Left ventricle myocardium inferior (tissue), 1 donor: ENCODE measurements at regions not wholly inside any gene's neighbourhood (a gene's known extent, or its start where the extent isn't known, plus 50 kb on each side); places are given as distances from the start of the nearest gene placed in this dataset.

ENCODE experiments used
- DNase-seq: peaks from one replicate; pipeline ENCODE4 v3.0.0-alpha.2; 2020
- H3K27ac ChIP-seq: fragments of 200-600 bp; replicated peaks from 2 replicates; pipeline ENCODE4 v1.8.0; 2021
- H3K27me3 ChIP-seq: fragments of 200-600 bp; 2 replicates; pipeline ENCODE4 v1.8.0; 2021; ENCODE audit warnings: low read depth
- H3K36me3 ChIP-seq: fragments of 200-600 bp; 2 replicates; pipeline ENCODE4 v1.8.0; 2021
- H3K4me1 ChIP-seq: fragments of 200-600 bp; 2 replicates; pipeline ENCODE4 v1.8.0; 2021
- H3K4me3 ChIP-seq: fragments of 200-600 bp; 2 replicates; pipeline ENCODE4 v1.8.0; 2021; ENCODE audit warnings: mild to moderate bottlenecking, moderate library complexity
- H3K9me3 ChIP-seq: fragments of 200-600 bp; replicated peaks from 2 replicates; pipeline ENCODE4 v1.8.0; 2021
- CTCF ChIP-seq: fragments of 200-600 bp; IDR thresholded peaks from 2 replicates; pipeline ENCODE4 v1.8.0; 2021; ENCODE audit warnings: antibody characterized with exemption, mild to moderate bottlenecking, borderline replicate concordance
- intact Hi-C: fragments of 100-400 bp; cut with micrococcal nuclease; formaldehyde crosslinking; loops from one replicate; pipeline ENCODE4 v1.11.0; 2022
- donor health status: DM: no; HTN: yes; CAD: no; lungs with severe emphysema.

GRCh38 chr18:8977701-8978100, 124.8 kb upstream of the NDUFV2 start:
- Histone ChIP-seq H3K4me3 (no peak overlapping the region), H3K27ac (no peak overlapping the region), H3K36me3 (no peaks in the 10 kb centered on the region), H3K9me3 (peaks cover 19% of the 10 kb centered on the region), H3K27me3 (peaks cover 3% of the 10 kb centered on the region), H3K4me1 (no peaks in the 10 kb centered on the region)
- DNase-seq: no peak
- intact Hi-C loops: no loop called here
- no peak for TF ChIP-seq CTCF

GRCh38 chr18:8978394-8978793, 124.1 kb upstream of the NDUFV2 start:
- no peak overlapping the region for H3K4me3 ChIP-seq
- intact Hi-C loops: no loop called here
- no peak for TF ChIP-seq CTCF
- no peaks in the 10 kb centered on the region for H3K36me3 ChIP-seq
- peaks cover 14% of the 10 kb centered on the region for H3K9me3 ChIP-seq
- peaks cover 3% of the 10 kb centered on the region for H3K27me3 ChIP-seq
- H3K4me1 ChIP-seq: no peaks in the 10 kb centered on the region
- no peak overlapping the region for H3K27ac ChIP-seq
- no peak for DNase-seq

- Histone ChIP-seq H3K36me3 (no peaks in the 10 kb centered on the region), H3K4me3 (no peak overlapping the region), H3K27me3 (peaks cover under 1% of the 10 kb centered on the region), H3K4me1 (no peaks in the 10 kb centered on the region), H3K9me3 (peaks cover 4% of the 10 kb centered on the region), H3K27ac (no peak overlapping the region)
- no peak for TF ChIP-seq CTCF
- DNase-seq: no peak
- intact Hi-C loops: no loop called here
These were observed 123.1 kb upstream of the NDUFV2 start for GRCh38 chr18:8979258-8979988.

- TF ChIP-seq CTCF: no peak
- intact Hi-C loops: no loop called here
- Histone ChIP-seq H3K4me1 (no peaks in the 10 kb centered on the region), H3K27me3 (no peaks in the 10 kb centered on the region), H3K9me3 (no peaks in the 10 kb centered on the region), H3K4me3 (no peak overlapping the region), H3K36me3 (no peaks in the 10 kb centered on the region), H3K27ac (no peak overlapping the region)
- no peak for DNase-seq
These were observed 122.0 kb upstream of the NDUFV2 start for GRCh38 chr18:8980496-8980895.

GRCh38 chr18:8980918-8981317, 121.6 kb upstream of the NDUFV2 start:
- intact Hi-C loops: no loop called here
- Histone ChIP-seq H3K4me3 (no peak overlapping the region), H3K27ac (no peak overlapping the region), H3K27me3 (no peaks in the 10 kb centered on the region), H3K4me1 (no peaks in the 10 kb centered on the region), H3K36me3 (no peaks in the 10 kb centered on the region), H3K9me3 (no peaks in the 10 kb centered on the region)
- no peak for TF ChIP-seq CTCF
- no peak for DNase-seq
